Left hindlimb (tissue), 1 donor: ENCODE measurements at regions not wholly inside any gene's neighbourhood (a gene's known extent, or its start where the extent isn't known, plus 50 kb on each side); places are given as distances from the start of the nearest gene placed in this dataset.
"Not testable (repeated sequence)": the region's sequence is repeated elsewhere in the genome, so short reads cannot be mapped to it uniquely, and the experiment has no call there.

Experiments used
- DNase-seq: peaks from one replicate; pipeline ENCODE4 v3.0.0-alpha.2; 2018

GRCh38 chr11:128058580-128059208 is 528.7 kb downstream of the ETS1 start:
- DNase-seq: no peak

DNA sequence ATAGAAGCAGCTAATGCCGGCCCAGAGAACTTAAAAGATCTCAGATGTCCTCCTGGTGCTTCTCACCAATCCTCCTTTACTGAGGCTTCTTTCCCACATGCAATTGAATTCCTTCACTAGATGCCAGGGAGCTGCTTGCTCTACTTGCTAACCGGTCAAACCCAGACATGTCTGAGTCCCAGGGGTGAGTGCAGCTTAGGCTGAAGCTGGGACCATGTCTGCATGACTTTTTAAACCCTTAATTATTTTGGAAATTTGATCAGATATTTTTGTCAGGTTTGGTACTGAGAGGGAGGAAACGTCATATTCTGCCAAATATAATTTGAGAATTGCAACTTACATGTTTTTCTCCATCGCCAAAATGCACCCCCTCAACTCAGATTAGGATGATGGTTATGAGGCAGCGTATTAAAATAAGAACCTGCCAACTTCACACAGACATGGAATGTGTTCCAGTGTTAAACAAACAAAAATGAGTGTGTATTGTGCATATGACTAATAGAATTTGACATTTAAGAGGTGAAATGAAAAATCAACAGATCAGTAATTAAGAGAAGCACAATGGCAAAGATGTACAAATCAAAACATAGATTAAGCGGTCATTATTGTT is 529.5 kb downstream of the ETS1 start:
- DNase-seq: no peak

DNA sequence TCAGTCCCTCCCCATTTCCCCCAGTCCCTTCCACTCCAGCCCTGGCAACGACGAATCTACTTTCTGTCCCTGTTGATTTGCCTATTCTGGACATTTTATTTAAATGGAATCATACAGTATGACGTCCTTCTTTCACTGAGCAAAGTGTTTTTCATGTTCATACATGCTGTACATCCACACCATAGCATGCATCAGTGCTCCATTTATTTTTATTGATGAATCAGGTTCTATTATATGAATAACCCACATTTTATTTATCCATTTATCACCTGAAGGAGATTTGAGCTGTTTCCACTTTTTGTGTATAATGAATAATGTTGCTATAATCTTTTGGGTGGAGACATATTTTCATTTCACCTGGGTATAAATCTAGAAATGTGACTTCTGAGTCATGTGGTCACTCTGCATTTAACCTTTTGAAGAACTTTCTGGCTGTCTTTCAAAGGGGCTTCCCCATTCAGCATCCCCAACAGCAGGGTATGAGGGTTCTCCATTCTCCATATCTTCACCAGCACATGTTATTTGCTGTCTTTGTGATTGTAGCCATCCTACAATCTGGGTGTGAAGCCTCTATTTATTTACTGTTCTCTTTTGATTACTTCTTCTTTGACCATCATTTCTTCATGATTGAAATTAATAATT is 531.7 kb downstream of the ETS1 start:
- DNase-seq: no peak

DNA sequence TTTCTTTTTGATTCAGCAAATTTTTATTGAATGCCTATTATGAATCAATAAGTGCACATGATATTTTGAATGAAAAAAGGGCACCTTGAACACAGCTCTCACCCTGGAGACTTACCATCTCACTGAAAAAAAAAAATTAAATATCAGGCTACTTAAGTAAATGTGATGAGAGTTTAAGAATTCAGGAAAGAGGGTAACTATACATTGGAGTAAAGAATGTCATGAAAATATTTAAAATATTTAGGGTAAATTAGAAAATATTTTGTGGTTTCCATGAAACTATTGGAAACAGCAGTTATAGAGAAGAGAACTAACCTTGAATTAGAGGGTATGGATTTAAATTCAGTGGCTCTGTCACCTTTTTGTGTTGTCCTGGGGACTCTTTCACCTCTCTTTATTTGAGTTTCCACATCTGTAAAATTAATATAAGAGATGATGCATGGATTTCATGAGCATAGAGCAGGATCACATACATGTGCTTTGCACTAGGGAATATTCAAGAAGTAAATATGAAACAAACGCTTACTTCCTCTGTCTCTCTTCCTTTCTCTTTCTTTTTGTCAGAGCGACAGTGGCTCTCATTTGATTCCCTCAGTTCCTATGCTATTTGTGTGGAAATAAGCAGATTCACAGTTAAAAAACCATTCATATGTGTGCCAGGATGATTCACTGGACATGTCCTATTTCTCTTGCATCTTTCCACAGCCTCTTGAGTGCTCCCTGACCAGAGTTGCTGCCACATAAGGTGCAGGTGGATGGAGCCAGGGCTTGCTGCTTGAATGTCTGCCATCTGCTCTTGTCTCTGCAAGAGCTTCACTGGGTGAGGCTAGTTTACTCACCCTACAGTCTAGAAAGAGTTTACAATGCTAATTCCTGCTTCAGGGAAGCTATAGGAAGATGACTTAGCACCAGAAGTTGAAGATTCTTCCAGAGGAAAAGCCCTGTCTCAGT is 533.1 kb downstream of the ETS1 start:
- DNase-seq: no peak

DNA sequence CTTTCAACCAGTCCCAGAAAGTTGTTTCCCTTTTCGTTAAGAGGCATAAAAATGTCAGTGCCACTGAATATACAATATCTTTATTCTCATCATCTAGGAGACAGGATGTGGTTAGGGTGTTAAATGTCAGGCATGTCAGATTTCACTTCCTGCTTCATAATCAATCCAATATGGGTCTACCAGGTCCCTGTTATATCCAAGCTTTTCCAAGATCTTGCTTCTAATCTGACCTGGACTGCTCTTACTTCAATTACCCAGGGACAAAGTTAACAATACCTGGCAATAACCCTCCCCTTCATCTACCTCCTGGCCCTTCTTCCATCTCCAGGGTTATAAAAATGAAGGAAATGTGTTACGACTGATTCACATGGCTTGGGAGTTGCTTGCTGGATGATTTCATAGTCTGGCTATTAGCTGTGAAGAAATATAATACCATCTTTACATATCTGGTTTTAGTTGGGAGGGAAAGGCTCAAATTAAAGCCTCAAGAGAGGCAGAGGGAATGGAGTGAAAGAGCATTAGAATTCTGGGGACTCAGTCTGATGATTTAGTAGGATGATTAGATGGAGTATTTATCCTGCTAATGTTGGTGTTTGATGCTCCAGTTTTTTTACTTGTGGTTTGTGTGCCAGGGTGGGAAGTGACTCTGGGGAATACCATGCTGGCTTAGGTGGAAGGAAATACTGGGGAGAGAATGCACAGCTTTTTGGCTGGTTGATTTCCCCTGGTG is 534.3 kb downstream of the ETS1 start:
- no peak for DNase-seq

DNA sequence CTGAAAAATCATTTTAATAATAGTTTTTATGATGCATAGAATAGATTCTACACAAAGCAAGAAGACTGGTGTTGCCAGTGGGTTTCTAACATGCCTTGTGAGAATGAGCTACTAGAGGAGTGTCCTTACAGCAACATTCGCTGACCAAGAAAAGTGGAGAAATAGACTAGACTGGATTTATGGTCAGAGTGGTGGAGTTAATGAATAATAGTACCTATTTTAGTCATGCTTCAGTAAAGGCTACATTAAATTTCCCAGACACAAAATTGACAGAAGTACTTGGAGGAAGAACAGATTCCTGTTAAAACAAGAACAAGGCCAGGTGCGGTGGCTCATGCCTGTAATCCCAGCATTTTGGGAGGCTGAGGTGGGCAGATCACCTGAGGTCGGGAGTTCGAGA is 539.2 kb downstream of the ETS1 start:
- no peak for DNase-seq

DNA sequence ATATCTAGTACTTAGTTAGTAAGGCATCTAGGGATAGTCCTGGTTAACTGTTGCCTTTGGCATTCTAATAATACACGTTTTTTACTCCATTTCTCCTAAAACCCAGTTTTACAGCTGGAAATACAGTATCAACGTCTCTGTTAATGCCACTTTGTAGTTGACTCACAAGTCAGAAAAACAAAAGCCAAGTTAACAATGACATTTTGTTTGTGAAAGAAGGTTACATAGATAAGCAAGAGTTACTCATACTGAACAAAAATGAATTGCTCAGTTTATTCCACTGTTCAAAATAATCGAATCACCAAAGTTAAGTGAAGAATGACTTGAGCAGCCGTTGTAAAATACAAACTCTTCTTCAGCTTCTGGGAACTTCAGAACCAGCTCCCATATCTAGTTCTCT is 540.3 kb downstream of the ETS1 start:
- no peak for DNase-seq

- DNase-seq: no peak
Measured at GRCh38 chr11:128046213-128046612, 541.1 kb downstream of the ETS1 start.

DNA sequence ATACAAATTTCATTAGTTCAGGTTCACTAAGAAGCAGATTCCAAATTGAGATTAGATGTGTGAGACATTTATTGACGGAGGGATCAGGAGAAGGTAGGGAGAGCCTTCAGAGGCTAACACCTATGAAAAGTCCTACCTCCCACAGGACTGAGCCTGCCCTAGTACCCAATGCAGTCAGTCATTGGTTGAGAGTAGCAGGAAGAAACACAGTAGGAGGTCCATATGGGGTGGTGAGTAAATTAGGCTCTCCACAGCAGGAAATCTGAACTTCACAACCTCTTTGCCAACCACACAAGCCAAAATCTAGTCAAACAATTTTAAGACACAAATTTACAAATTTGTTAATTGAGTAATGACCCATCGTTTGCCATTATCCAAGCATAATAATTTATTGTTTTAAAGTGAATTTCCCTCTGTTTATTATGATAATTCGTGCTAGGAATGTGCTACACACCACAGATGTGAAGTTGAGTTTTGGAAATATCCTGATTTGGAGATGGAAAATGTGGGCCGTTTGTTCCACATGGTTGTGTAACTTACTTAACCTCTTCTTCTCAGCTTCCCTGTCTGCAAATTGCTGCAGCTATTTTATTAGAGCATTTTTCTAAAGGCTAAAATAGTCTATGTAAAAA is 542.1 kb downstream of the ETS1 start:
- DNase-seq: no peak

DNA sequence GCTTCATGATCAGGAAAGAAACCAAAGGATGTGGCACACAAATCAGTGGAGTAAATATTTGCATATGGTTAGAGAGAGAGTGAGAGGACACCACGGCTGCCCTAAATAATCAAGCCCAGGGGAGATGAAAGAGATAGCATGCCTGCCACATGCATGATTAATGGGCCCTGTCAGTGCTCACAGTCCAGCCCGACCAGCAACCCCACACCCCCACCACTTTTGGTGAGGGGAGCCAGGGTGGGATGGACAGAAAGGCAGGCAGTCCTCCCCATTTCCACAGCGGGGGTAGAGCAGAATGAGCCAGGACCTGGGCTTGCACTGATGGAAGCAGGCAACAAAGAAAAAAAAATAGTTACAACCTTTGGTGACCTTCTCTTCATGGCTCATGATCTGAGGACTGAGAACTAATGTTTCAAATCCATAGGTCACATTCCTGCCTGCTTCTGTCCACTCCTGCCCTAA is 545.0 kb downstream of the ETS1 start:
- DNase-seq: no peak

DNA sequence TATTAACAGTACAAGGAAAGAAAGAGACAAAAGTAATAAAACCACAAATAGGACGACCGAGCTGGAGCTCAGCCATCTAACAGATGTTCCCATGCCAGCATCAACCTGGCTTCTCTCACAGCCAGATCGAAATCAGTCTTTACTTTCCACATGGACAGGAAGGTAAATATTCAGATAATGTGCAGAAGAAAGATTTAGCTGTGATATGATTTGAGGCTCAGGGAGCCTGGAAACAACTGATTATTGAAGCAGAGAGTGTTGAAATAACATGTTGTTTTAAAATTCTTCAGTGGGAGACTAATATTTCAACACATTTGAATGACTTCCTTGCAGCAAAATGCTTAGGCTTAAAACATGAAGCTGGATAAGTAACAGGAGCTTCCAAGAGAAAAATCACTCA is 546.8 kb downstream of the ETS1 start:
- DNase-seq: no peak

DNA sequence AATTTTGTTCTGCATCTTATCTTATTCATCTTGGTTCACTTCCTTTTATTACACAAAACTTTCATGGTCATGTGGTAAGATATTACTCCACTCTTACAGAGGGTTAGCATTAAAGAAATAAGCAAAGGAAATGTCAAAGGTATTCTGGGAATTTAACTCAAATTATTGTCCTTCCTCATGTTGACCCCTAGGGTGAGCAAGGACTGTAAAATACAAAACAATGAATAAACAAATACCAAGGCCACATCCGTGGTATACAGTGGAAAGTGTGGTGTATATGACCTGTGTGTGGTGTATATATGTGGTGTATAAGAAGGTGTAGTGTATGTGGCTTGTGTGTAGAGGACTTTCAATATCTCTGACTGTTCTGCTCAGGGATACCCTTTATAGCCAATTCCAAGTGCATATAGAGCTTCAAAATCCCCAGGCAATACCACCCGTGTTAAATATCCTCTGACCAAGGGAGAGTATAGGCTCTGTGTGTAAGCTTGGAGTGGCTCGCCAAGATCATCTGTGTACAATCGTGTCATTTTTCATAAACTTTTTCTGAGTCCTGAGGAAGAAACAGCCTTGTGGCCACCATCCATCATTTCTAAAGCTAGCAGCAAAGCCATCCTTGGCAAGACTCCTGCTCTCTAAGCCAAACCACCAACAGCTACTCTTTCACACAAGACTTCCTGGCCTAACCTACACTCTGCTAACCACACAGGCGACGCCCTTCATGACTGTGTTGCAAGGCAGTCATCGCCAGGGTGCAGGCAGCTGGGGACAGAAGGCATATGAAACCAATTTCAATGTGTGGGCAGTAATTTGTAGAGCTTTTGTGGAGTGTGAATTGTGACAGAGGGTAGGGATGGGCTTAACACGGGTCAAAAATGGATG is 548.0 kb downstream of the ETS1 start:
- DNase-seq: peak; percentile 85

DNA sequence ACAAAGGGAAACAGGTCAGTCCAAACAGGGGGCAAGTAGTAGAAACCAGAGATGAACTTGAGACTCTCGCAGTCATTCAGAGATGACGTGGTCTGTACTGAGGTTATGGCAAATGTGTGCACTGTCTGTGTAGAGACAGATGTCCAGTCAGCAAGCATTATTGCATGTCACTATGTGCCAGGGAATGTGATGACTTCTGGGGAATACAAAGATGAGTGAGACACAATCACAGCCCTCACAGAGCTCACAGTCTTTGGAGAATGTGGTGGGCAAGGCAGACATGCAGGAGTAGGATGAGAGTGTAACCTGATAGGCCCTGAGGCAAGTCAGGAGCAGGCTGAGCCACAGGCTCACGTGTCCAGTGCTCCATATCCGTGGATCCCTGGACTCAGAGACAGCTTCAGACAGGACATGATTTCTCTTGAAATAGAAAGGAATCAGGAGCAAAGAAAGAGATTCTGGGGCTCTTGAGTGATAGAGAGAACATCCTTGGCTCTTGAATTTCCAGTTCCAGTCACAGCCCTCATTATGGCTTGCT is 550.7 kb downstream of the ETS1 start:
- DNase-seq: no peak

- no peak for DNase-seq
Measured at GRCh38 chr11:128036006-128036405, 551.4 kb downstream of the ETS1 start.

DNA sequence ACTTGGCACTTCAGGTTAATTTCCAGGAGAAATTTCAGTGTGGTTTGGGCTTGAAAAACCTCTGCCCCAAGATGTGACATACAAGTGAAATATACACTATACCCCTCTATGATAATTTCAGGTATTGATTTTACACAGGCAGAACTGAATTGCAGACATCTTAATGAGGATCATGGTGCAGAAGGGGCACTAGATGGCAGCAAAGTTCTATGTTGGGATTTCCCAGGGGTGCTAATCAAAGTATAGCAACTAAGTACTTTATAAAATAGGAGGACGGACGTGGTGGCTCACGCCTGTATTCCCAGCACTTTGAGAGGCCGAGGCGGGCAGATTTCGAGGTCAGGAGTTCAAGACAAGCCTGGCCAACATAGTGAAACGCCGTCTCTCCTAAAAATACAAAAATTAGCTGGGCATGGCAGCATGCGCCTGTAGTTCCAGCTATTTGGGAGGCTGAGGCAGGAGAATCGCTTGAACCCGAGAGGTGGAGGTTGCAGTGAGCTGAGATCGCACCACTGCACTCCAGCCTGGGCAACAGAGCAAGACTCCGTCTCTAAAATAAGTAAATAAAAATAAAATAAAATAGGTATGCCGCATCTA is 555.7 kb downstream of the ETS1 start:
- DNase-seq: not testable (repeated sequence)

- DNase-seq: no peak
Measured at GRCh38 chr11:128029219-128029722, 558.1 kb downstream of the ETS1 start.

GRCh38 chr11:128026596-128026995 is 560.8 kb downstream of the ETS1 start:
- DNase-seq: no peak

GRCh38 chr11:128022761-128023160 is 564.6 kb downstream of the ETS1 start:
- no peak for DNase-seq

DNA sequence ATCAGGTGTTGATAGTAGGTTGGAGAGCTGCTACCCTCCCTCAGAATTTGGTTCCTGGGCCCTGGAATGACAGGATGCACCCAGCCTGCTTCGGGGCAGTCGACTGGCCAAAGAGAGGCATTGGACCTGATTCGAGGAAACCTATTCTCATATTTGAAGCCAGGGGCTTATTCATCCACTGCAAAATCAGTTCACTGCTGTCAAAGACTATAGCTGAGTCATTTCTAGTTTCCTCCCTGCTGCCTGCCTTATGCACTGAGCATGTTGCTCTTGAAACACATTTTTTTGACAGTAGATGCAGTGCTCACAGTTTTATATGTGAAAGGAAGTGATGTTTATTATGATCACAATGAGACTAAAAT is 565.4 kb downstream of the ETS1 start:
- DNase-seq: no peak

DNA sequence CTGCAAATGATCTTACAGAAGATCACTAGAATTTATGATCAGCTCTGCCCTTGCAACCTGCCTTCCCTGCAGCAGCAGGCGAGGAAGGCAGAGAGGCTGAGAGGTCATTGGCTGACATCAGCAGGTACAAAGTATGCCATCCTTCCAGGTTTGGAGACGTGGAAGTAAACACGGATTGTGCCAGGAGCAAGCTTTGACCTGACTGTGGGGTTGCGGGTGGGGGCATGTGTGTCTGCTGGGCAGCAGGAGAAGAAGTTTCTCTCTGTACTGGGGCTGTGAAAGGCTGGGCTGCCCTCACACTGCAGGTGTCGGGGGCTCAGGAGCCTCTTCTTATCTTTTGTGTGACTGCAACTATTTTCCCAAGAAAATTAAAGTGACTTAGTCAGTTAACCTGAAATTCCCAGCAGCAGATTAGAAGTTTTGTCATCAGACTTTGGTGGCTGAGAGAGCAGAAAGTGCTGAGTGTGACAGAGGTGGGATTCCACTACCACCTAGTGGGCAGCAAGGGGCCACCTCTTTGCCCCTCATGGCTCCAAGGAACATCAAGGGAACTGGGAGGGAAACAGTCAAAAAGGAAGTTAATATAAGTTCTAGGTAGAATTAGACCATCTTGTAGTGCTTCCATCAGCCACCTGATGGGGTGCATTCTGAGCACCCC is 565.9 kb downstream of the ETS1 start:
- DNase-seq: no peak
